B cell (primary cell): ENCODE measurements at regions not wholly inside any gene's neighbourhood (a gene's known extent, or its start where the extent isn't known, plus 50 kb on each side); places are given as distances from the start of the nearest gene placed in this dataset.

Experiments
- ATAC-seq: fragments of 200-7000 bp; cut with Tn5 transposase; one replicate; pipeline ENCODE4 v1.10.0; 2021; ENCODE audit warnings: low read depth, mild to moderate bottlenecking, moderate number of reproducible peaks, moderate library complexity
- CTCF ChIA-PET: fragments of 350-600 bp; sonication (Branson Sonifier 250); formaldehyde crosslinking; loops from one replicate; lab custom pipeline; 2021; ENCODE audit warnings: antibody characterized with exemption, inconsistent platforms; lab: Charles Lee
- POLR2A ChIA-PET: fragments of 350-600 bp; sonication (Branson Sonifier 250); formaldehyde crosslinking; loops from one replicate; lab custom pipeline; 2021; ENCODE audit warnings: antibody characterized with exemption; lab: Charles Lee
- DNase-seq: peaks from one replicate; pipeline ENCODE4 v3.0.0; 2013
- H2AFZ ChIP-seq: 2 replicates; pipeline ENCODE4 v1.6.1; 2012; ENCODE audit warnings: mild to moderate bottlenecking, low read depth, low read length; ENCODE audit not compliant: insufficient read depth, poor library complexity, severe bottlenecking
- H3K27ac ChIP-seq, 2 donors: 1 replicate in 1 of 2; 2 replicates in 1 of 2; pipeline ENCODE4 v1.5.1; 2012 to 2013; ENCODE audit warnings: low read length in 2 of 2, mild to moderate bottlenecking in 2 of 2, moderate library complexity in 1 of 2
- H3K27me3 ChIP-seq, 4 experiments: fragments of 200-600 bp in 1 of 4; sonication (generic) in 1 of 4; replicated peaks in 1 of 4; 1 replicate in 2 of 4; 2 replicates in 2 of 4; pipeline versions ENCODE4 v1.6.1 to v1.7.0; 2013 to 2016; ENCODE audit warnings: low read length in 3 of 4, mild to moderate bottlenecking in 2 of 4, mixed read lengths in 1 of 4, moderate library complexity in 1 of 4; ENCODE audit not compliant: insufficient read depth in 4 of 4, control insufficient read depth in 3 of 4; ENCODE audit errors: control extremely low read depth in 1 of 4
- H3K36me3 ChIP-seq, 2 experiments: replicated peaks in 1 of 2; 1 replicate in 1 of 2; 2 replicates in 1 of 2; pipeline versions ENCODE4 v1.6.1 to v1.7.1; 2013; ENCODE audit warnings: low read length in 1 of 2; ENCODE audit not compliant: insufficient read depth in 2 of 2, control insufficient read depth in 1 of 2; ENCODE audit errors: control extremely low read depth in 1 of 2, extremely low read depth in 1 of 2
- H3K4me1 ChIP-seq, 2 donors: fragments of 200-600 bp in 1 of 2; sonication (generic) in 1 of 2; 1 replicate in 1 of 2; 2 replicates in 1 of 2; pipeline versions ENCODE4 v1.5.1 to v1.6.1; 2013 to 2017; ENCODE audit warnings: low read length in 2 of 2; ENCODE audit not compliant: control insufficient read depth in 2 of 2, insufficient read depth in 2 of 2
- H3K4me2 ChIP-seq: replicated peaks from 2 replicates; pipeline ENCODE3; 2012; ENCODE audit warnings: mild to moderate bottlenecking, low read depth, low read length; ENCODE audit not compliant: poor library complexity, severe bottlenecking
- H3K4me3 ChIP-seq, 5 experiments: fragments of 200-600 bp in 1 of 5; sonication (generic) in 1 of 5; 1 replicate in 3 of 5; 2 replicates in 2 of 5; pipeline versions ENCODE4 v1.5.1 to v1.7.0; 2011 to 2016; ENCODE audit warnings: low read length in 4 of 5, mild to moderate bottlenecking in 4 of 5, low read depth in 2 of 5, control low read depth in 1 of 5, moderate library complexity in 1 of 5; ENCODE audit not compliant: insufficient read depth in 1 of 5; ENCODE audit errors: control extremely low read depth in 1 of 5, extremely low read depth in 1 of 5
- H3K79me2 ChIP-seq: fragments of 200-600 bp; sonication (generic); one replicate; pipeline ENCODE4 v1.6.0; 2016; ENCODE audit warnings: low read length; ENCODE audit not compliant: control insufficient read depth, insufficient read depth
- H3K9ac ChIP-seq: fragments of 200-600 bp; sonication (generic); 2 replicates; pipeline ENCODE4 v1.6.1; 2017; ENCODE audit warnings: mild to moderate bottlenecking, low read length, moderate library complexity
- H3K9me3 ChIP-seq, 3 donors: one replicate each; pipeline versions ENCODE4 v1.6.1 to v1.7.1; 2013; ENCODE audit warnings: low read length in 2 of 3; ENCODE audit not compliant: control insufficient read depth in 2 of 3, insufficient read depth in 1 of 3; ENCODE audit errors: control extremely low read depth in 1 of 3
- H4K20me1 ChIP-seq: 2 replicates; pipeline ENCODE4 v1.6.0; 2012; ENCODE audit warnings: mild to moderate bottlenecking, low read length; ENCODE audit not compliant: insufficient read depth, control insufficient read depth, poor library complexity, severe bottlenecking
- H3K27ac Mint-ChIP-seq: one replicate; pipeline ENCODE4 v1.8.0; 2021; ENCODE audit warnings: mixed read lengths
- H3K27me3 Mint-ChIP-seq: one replicate; pipeline ENCODE4 v1.8.0; 2021; ENCODE audit warnings: mixed read lengths
- H3K4me1 Mint-ChIP-seq: one replicate; pipeline ENCODE4 v1.8.0; 2021; ENCODE audit warnings: mixed read lengths
- H3K4me3 Mint-ChIP-seq: one replicate; pipeline ENCODE4 v1.8.0; 2021; ENCODE audit warnings: mixed read lengths
- H3K9me3 Mint-ChIP-seq: one replicate; pipeline ENCODE4 v1.8.0; 2022; ENCODE audit warnings: mixed read lengths; ENCODE audit not compliant: insufficient read depth
- EZH2 ChIP-seq: IDR thresholded peaks from 2 replicates; pipeline ENCODE4 v1.6.1; 2012; ENCODE audit warnings: borderline replicate concordance, low read depth, mild to moderate bottlenecking, moderate library complexity, low read length; ENCODE audit not compliant: insufficient read depth, poor library complexity, severe bottlenecking
- WGBS: methylation state at CpG from one replicate; pipeline ENCODE4 v1.1.5; 2013; ENCODE audit warnings: missing lambda C conversion rate; ENCODE audit not compliant: insufficient coverage; 5-methylcytosine and 5-hydroxymethylcytosine counted together
- intact Hi-C: fragments of 100-400 bp; cut with micrococcal nuclease; formaldehyde crosslinking; loops from one replicate; pipeline ENCODE4 v1.10.0; 2022
- TF ChIP-seq, protein P1 (sequence below): fragments of 200-600 bp; IDR thresholded peaks from one replicate; pipeline ENCODE4 v1.8.0; 2022; ENCODE audit warnings: antibody characterized with exemption, mild to moderate bottlenecking

DNA sequence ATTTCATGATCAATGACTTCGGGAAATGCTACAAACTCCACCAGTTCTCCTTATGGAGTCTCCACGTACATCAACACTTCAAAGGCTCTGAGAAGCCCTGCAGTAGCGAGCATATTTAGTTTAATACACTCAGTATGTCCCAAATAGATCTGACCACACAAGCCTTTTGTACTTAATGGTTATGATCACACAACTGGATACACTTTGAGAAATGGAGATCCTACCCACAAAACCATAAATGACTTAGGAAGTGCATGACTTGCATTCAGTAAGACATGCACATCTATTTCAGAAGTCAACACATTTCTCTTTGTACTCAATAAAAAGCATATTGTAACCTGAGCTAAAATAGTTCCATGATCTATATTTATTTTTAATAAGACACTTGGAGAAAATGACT lies 103.6 kb upstream of the SPATA12 start:
- Histone ChIP-seq H3K79me2 (no peaks in the 10 kb centered on the region), H3K27me3 (no peaks in the 10 kb centered on the region), H2AFZ (no peak overlapping the region), H3K36me3 (no peaks in the 10 kb centered on the region), H3K27ac (no peak overlapping the region), H3K4me2 (no peak overlapping the region), H3K9ac (no peak overlapping the region), H3K9me3 (no peaks in the 10 kb centered on the region), H3K4me3 (no peak overlapping the region), H3K4me1 (peaks cover 0 to 2% of the 10 kb centered on the region in 2 donors), H4K20me1 (no peaks in the 10 kb centered on the region)
- POLR2A ChIA-PET = no interaction called here
- TF ChIP-seq, protein P1, sequence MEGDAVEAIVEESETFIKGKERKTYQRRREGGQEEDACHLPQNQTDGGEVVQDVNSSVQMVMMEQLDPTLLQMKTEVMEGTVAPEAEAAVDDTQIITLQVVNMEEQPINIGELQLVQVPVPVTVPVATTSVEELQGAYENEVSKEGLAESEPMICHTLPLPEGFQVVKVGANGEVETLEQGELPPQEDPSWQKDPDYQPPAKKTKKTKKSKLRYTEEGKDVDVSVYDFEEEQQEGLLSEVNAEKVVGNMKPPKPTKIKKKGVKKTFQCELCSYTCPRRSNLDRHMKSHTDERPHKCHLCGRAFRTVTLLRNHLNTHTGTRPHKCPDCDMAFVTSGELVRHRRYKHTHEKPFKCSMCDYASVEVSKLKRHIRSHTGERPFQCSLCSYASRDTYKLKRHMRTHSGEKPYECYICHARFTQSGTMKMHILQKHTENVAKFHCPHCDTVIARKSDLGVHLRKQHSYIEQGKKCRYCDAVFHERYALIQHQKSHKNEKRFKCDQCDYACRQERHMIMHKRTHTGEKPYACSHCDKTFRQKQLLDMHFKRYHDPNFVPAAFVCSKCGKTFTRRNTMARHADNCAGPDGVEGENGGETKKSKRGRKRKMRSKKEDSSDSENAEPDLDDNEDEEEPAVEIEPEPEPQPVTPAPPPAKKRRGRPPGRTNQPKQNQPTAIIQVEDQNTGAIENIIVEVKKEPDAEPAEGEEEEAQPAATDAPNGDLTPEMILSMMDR = no peak
- TF ChIP-seq EZH2 = no peak
- H3K4me1 Mint-ChIP-seq = peaks cover 11% of the 10 kb centered on the region
- DNase-seq (no peak), ATAC-seq (no peak)
- peaks cover 8% of the 10 kb centered on the region for H3K27me3 Mint-ChIP-seq
- 87% methylated on average over 3 of the region's 3 CpGs for whole genome bisulfite sequencing
- H3K9me3 Mint-ChIP-seq = no peaks in the 10 kb centered on the region
- no peak overlapping the region for H3K4me3 Mint-ChIP-seq
- CTCF ChIA-PET = no interaction called here
- intact Hi-C loops = no loop called here
- no peak overlapping the region for H3K27ac Mint-ChIP-seq

DNA sequence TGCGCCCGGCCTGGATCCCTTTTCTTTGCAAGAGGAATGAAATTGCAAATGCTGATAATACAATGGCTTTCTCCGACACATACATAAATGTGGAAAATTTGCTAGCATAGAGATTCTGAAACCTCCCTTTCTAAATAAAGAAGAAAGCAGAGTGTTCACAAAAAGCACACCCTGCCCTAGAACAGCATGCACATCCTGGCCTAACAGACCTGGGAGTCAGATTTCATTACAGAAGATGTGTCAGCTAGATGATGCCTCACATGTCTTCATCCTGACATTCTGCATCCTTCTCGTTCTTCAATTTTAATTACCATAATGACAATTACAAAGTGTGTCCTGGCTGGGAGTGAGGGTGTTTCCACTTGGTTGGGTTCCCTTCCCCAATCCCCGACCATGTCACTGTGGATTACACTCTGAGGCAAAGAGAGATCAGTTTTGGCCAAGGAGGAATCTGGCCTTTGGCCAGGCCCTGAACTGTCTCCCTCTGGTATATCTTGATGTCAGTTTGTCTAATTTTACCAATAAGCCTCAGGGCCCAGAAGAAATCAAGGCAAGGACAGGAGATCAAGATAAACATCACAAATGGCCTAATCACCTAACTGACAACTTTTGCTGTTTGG lies 104.9 kb upstream of the SPATA12 start:
- Mint-ChIP-seq H3K9me3 (no peaks in the 10 kb centered on the region), H3K4me1 (peaks cover 11% of the 10 kb centered on the region), H3K27ac (no peak overlapping the region), H3K4me3 (no peak overlapping the region), H3K27me3 (peaks cover 8% of the 10 kb centered on the region)
- H3K27me3 ChIP-seq = no peaks in the 10 kb centered on the region
- no peak for ATAC-seq
- H3K4me3 ChIP-seq = no peak overlapping the region
- H3K9ac ChIP-seq = no peak overlapping the region
- H4K20me1 ChIP-seq = no peaks in the 10 kb centered on the region
- POLR2A ChIA-PET = no interaction called here
- DNase-seq = no peak
- no peak overlapping the region for H3K27ac ChIP-seq
- CTCF ChIA-PET = no interaction called here
- H2AFZ ChIP-seq = no peak overlapping the region
- H3K4me1 ChIP-seq = peaks cover 0 to 2% of the 10 kb centered on the region in 2 donors
- no peaks in the 10 kb centered on the region for H3K79me2 ChIP-seq
- TF ChIP-seq, protein P1 = no peak
- no peak for TF ChIP-seq EZH2
- WGBS = 100% methylated on average over 1 of the region's 5 CpGs
- no peak overlapping the region for H3K4me2 ChIP-seq
- H3K9me3 ChIP-seq = no peaks in the 10 kb centered on the region
- H3K36me3 ChIP-seq = no peaks in the 10 kb centered on the region
- intact Hi-C loops = no loop called here
